GM19035 (cell line): ENCODE measurements at regions not wholly inside any gene's neighbourhood (a gene's known extent, or its start where the extent isn't known, plus 50 kb on each side); places are given as distances from the start of the nearest gene placed in this dataset.

Experiments
- ATAC-seq: cut with Tn5 transposase; IDR thresholded peaks from one replicate; pipeline ENCODE4 v1.9.1; 2021; ENCODE audit not compliant: unreplicated experiment

GRCh38 chr18:22467760-22468553, 50.2 kb upstream of the CTAGE1 start:
- no peak for ATAC-seq

GRCh38 chr18:22468554-22468891, 50.8 kb upstream of the CTAGE1 start:
- no peak for ATAC-seq

GRCh38 chr18:22469061-22469734, 51.5 kb upstream of the CTAGE1 start:
- no peak for ATAC-seq

GRCh38 chr18:22469926-22470247, 52.2 kb upstream of the CTAGE1 start:
- no peak for ATAC-seq

- no peak for ATAC-seq
Observed at GRCh38 chr18:22470248-22471235, 52.8 kb upstream of the CTAGE1 start.

- no peak for ATAC-seq
Observed at GRCh38 chr18:22471546-22472131, 53.9 kb upstream of the CTAGE1 start.

- no peak for ATAC-seq
Observed at GRCh38 chr18:22473366-22473765, 55.7 kb upstream of the CTAGE1 start.

- no peak for ATAC-seq
Observed at GRCh38 chr18:22475426-22476100, 57.8 kb upstream of the CTAGE1 start.

- ATAC-seq, result no peak
Observed at GRCh38 chr18:22477222-22477621, 59.5 kb upstream of the CTAGE1 start.

- no peak for ATAC-seq
Observed at GRCh38 chr18:22482948-22483347, 65.2 kb upstream of the CTAGE1 start.

- ATAC-seq, result no peak
Observed at GRCh38 chr18:22483407-22483806, 65.7 kb upstream of the CTAGE1 start.

GRCh38 chr18:22484471-22484870, 66.8 kb upstream of the CTAGE1 start:
- no peak for ATAC-seq

- ATAC-seq, result no peak
Observed at GRCh38 chr18:22485808-22486244, 68.1 kb upstream of the CTAGE1 start.

GRCh38 chr18:22486667-22487066, 69.0 kb upstream of the CTAGE1 start:
- no peak for ATAC-seq

GRCh38 chr18:22488554-22488953, 70.8 kb upstream of the CTAGE1 start:
- no peak for ATAC-seq

- no peak for ATAC-seq
Observed at GRCh38 chr18:22489704-22490103, 72.0 kb upstream of the CTAGE1 start.

- ATAC-seq, result no peak
Observed at GRCh38 chr18:22490429-22490846, 72.7 kb upstream of the CTAGE1 start.

- no peak for ATAC-seq
Observed at GRCh38 chr18:22493255-22493654, 75.5 kb upstream of the CTAGE1 start.

- ATAC-seq, result no peak
Observed at GRCh38 chr18:22493940-22494339, 76.2 kb upstream of the CTAGE1 start.

GRCh38 chr18:22494771-22495170, 77.1 kb upstream of the CTAGE1 start:
- ATAC-seq, result no peak

- ATAC-seq, result no peak
Observed at GRCh38 chr18:22499421-22499820, 81.7 kb upstream of the CTAGE1 start.
